AG10803 (cell line): ENCODE measurements at regions not wholly inside any gene's neighbourhood (a gene's known extent, or its start where the extent isn't known, plus 50 kb on each side); places are given as distances from the start of the nearest gene placed in this dataset.

Experiments used
- DNase-seq: peaks from one replicate; pipeline ENCODE4 v3.0.0; 2010; ENCODE audit warnings: low read depth
- H3K4me3 ChIP-seq: 2 replicates; pipeline ENCODE4 v1.5.1; 2011; ENCODE audit warnings: mild to moderate bottlenecking, low read length, control low read depth
- TF ChIP-seq, protein P1 (sequence below): conservative IDR thresholded peaks from 2 replicates; pipeline ENCODE4 v1.5.1; 2011; ENCODE audit warnings: mild to moderate bottlenecking, low read length, control low read depth, inconsistent platforms

DNA sequence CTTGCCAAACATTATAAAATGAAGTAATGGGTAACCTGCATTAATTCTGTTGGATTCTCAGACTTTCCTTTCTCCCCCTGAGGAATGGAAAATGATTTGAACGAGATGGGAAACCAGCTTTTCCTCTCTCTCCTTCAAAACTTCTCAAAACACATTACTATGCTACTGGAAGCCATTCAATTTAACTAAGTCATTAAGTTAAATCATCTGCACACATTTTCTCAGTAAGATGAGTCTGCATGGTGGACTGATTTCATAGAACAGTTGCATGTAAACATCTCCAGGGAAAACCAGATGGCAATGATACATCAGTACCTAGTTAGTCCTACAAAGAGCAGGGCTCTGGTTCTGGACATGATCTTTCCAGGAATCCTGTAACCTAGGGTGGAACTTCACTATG lies 59.9 kb downstream of the BMP4 start:
- peak; percentile 61 for DNase-seq
- H3K4me3 ChIP-seq: no peak overlapping the region
- TF ChIP-seq, protein P1, sequence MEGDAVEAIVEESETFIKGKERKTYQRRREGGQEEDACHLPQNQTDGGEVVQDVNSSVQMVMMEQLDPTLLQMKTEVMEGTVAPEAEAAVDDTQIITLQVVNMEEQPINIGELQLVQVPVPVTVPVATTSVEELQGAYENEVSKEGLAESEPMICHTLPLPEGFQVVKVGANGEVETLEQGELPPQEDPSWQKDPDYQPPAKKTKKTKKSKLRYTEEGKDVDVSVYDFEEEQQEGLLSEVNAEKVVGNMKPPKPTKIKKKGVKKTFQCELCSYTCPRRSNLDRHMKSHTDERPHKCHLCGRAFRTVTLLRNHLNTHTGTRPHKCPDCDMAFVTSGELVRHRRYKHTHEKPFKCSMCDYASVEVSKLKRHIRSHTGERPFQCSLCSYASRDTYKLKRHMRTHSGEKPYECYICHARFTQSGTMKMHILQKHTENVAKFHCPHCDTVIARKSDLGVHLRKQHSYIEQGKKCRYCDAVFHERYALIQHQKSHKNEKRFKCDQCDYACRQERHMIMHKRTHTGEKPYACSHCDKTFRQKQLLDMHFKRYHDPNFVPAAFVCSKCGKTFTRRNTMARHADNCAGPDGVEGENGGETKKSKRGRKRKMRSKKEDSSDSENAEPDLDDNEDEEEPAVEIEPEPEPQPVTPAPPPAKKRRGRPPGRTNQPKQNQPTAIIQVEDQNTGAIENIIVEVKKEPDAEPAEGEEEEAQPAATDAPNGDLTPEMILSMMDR: no peak

DNA sequence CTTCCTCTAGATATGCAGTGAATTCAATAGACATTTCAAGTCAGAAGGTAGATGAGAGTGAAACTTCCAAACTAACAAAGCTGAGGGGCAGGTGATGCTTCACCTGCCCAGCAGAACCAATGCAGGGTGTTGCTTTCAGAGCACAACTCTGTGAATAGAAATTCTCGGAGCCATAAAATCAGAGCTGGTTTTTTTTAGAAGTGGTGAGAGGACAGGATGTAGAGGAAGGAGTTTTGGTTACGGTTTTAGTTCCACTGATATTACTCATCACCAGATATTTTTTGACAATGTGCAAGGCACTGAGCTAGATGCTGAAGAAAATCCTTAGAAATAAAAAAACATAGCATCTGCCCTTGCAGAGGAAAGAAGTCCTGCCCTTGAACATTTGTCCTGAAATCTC lies 62.2 kb downstream of the BMP4 start:
- no peak overlapping the region for H3K4me3 ChIP-seq
- DNase-seq: peak; percentile 71
- TF ChIP-seq, protein P1: no peak

DNA sequence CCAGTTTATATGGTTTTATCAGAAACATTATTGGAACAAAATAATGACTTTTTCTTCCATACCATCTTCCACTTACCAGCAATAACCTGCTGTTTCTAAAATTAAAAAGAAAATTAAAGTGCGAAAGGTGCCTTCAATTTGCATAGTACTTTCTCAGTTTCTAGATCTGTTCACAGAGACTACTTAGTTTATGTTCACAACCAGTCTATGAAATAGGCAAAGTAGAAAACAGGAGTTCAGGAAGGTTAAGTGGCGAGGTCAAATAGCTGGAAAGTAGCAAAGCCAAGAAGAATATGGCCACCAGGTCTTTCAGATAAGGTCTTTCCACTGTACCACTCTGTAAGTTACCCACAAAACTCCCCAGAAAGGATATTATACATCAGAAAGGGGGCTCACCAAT lies 63.3 kb downstream of the BMP4 start:
- DNase-seq: no peak

DNA sequence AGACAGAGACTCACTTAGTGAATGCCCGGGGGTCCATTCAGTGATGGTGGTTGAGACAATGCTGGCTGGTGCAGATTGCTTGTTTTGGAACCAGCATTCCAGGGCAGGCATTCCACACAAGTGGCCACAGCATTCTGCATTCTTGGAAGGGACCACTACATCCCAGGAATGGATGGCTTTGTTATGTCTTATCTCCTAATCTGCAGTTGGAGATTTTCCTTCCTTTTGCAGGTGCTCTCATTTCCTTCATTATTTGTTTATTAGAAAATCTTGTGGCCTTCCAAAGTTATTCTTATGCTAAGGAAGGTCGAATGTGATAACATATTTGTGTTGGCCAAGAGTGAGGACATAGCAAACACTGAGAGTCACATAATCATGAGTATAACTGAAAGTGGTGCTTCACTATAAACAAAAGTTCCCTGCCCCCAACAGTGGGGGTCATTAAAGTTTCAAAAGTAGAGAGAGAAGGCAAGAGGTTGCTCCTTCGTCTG lies 66.0 kb downstream of the BMP4 start:
- TF ChIP-seq, protein P1: no peak
- DNase-seq: no peak
- no peak overlapping the region for H3K4me3 ChIP-seq

More for the DNA sequence above, 63.3 kb downstream of the BMP4 start:
- no peak overlapping the region for H3K4me3 ChIP-seq
- TF ChIP-seq, protein P1: no peak

DNA sequence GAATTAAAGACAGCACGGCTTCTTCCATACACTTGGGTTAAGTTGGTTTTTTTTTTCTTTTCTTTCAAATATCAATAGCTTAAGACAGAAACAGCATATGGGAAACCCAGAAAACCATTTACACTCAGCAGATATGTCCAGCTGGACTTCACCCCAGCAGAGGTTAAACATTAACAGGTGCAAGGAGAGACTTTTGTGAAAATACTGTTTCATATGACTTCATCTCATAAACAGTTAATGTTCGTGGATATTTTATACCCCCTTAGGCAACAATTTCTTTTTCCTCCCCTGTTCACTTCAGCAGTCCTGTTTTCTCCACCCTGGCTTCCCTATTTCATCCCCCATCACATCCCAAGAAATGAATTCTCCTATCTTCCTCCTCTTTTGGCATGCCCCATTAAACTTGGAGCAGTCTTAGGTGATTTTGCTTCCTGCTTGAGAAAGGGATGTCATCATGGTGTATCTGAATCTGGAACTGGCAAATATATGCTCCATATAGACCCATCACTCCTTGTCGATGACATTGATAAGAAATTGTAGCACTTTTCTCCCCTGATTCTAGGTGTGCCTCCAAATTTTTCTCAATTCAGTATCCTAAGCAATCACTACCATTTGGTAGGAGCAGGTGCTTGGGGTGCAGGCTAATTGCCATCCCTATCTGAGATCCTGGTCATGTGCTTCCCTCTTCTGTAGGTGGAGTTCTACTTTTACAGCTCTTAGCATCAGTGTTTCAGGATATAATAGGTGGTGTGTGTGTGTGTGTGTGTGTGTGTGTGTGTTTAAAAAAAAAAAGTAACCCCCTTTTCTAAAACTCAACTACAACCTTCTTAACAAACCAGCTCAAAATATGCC lies 67.9 kb downstream of the BMP4 start:
- H3K4me3 ChIP-seq: no peak overlapping the region
- DNase-seq: no peak
- TF ChIP-seq, protein P1: no peak

DNA sequence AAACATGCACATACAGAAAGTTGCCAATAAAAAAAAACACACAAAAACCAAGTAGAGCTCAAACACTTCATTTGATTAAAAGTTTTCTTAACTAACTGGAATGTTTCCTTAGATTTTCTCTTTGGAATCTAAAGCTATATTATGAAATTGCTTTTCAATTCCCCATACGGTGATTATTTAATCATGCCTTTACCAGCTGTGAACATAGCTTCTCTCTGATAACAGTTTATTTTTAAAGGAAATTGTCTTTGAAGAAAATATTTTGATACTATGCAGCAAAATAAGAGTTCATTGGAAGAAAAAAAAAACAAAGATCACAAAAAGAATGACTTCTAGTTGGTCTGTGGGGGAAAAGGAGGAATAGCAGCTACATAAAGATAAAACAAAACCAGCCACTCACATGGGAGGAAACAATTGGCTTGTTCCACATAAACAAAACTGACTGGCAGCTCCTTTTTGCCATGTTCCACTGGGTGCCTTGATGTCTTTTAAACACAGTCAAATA lies 71.4 kb downstream of the BMP4 start:
- no peak for DNase-seq
- no peak overlapping the region for H3K4me3 ChIP-seq
- TF ChIP-seq, protein P1: no peak

DNA sequence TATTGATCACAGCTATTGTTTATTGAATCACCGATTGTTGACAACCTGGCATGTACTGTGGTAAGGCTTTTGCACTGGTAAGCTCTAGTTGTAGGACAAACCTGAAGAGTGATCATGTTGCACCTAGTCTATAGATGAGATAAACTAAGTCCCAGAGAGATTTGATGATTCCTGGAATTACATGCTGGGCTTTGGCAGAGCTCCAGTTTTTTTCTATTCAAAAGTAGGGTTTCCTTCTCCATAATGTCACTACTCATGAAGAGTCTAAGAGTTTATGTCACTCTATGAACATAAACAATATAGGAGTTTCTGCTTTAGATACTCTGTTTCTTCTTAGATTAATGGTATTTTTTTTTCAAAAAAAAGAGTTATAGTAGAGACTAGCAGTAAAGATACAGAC lies 72.0 kb downstream of the BMP4 start:
- DNase-seq: no peak
- no peak overlapping the region for H3K4me3 ChIP-seq
- TF ChIP-seq, protein P1: no peak
